Stimulated activated CD8-positive, alpha-beta memory T cell treated with anti-CD3 and anti-CD28 coated beads, Interleukin-15, amount 100 ng/mL, for 1 hour (primary cell): ENCODE measurements at regions not wholly inside any gene's neighbourhood (a gene's known extent, or its start where the extent isn't known, plus 50 kb on each side); places are given as distances from the start of the nearest gene placed in this dataset.

Experiments used
- DNase-seq: peaks from one replicate; pipeline ENCODE4 v3.0.0-alpha.2; 2020; ENCODE audit warnings: low read depth

DNA sequence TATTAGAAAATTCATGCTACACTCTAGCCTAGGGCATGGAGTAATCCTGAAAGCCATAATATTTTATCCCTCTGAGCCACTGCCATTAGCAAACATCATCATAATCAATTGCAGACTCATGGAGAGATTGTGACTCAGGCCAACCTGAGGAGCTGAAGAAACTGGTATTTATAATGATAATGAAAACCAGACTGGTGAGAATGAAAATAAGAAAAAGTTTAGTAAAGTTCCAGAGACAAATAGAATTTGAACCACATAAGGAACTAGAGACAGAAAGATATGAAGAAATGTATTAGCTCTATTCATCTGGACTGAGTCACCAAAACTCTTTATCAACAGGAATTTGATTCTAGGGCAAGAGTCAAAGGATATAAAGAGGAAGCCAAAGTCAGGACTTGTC, 158.7 kb downstream of the DRD1 start:
- no peak for DNase-seq

DNA sequence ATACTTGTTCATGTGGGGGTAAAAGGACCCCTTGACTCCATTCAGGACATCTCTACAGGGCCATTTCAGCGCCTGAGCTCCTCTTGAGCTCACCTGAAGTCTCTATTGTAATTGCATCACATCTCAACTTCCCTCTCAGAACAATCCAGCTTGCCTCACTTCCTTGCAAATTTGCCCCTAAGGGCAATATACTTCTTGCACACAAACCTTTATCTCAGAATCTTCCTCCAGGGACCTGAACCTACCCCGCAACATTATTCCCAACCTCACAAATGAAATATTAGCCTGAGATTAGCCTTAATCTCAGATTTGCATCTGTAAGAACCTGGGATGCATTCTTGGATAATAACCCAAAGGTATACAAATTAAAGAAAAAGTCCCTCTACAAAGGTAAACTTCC, 159.2 kb downstream of the DRD1 start:
- no peak for DNase-seq

DNA sequence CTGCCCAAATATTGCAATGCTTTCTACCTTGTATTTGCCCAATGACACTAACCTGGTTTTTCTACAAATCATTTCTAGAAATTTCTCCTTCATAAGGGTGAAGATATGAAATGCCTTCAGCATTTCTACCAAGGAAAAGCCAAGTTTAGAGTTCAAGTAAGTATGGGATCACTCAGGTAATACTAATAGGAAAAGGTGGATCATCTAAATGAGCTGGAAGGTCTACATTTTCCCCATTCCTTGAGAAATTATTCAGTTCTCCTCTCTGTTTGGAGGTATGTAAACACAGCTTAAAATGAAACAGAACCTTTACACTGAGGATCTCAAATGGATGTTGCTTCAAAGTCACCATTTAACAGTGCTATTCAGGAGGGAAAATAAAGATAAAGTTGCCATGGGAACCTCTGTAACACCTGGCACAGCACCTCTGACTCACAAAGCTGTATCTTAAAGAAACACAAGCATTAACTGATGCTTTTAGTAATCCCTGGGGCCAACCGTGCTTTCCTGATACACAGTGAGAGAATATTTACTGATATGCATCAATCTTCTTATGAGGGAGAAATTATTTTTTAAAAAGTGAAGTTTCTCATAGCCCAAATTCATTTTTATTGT, 161.3 kb downstream of the DRD1 start:
- DNase-seq: no peak

GRCh38 chr5:175281714-175282113, 162.3 kb downstream of the DRD1 start:
- DNase-seq: no peak

- DNase-seq: no peak
Measured at GRCh38 chr5:175281257-175281656, 162.7 kb downstream of the DRD1 start.

DNA sequence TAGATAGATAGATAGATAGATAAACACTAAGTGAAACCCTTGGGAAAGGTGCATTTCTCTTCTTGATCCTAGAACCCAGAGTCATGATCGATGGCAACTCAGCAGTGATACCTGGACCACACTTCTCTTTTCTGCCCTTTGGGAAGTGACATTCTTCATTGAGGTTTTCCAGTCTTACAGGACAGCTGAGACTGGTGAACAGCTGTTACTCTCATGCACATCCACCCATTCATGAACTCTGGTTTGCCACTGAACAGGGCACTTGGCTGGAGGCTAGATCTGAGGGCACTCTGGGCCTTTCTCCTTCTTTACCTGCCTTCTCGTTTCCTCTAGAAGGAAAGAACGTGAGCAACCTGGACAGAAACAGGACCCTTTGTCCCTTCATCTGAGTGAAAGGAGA, 164.5 kb downstream of the DRD1 start:
- no peak for DNase-seq

DNA sequence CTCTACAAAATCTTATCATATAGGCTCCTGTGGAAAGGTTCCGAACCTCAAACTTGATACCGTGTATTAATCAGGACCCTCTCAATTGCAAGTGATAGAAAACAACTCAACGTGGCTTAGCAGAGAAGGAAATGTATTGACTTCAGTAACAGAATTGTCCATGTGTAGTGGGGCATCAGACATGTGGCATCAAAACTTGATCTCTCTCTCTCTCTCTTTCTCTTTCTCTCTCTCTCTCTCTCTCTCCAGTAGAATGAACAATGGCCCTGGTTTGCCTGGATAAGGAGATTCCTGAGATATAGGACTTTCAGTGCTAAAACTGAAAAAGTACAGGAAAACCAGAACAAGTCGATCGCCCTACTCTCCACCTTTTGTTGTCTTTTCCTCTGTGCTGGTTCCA, 168.2 kb downstream of the DRD1 start:
- DNase-seq: no peak

DNA sequence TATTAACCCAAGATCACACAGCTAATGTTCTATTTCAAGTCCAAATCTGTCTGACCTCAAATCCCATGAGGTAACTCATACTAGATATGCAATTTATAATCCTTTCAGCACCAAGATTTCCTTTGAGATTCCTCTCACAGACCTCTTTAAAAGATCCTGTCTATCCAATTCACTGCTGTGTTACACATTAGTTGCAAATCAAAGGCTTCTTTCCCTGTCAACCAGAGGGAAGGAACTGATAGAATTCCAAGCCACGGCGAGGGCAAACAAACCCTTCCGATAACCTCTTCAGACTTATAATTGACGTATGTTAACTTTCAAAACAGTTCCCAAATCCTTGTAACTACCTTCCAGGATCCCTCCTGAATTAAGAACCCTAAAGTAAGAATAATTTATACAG, 168.9 kb downstream of the DRD1 start:
- DNase-seq: no peak

DNA sequence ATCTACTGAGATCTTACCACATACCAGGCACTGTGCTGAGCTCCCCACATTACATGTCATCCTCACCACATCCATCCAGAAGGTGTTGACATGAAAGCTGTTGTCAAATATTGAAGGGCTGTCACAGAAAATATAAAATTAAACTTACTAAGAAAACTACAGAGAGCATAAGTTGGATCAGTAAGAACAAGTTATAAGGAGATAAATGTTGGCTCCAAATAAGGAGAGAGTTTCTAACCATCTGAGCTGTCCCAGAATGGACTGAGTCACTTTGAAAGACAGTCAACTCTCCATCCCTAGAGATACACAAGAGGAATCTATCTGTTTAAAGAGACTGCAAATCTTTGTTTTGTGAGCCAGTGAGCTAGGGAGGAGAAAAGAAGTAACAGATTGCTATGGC, 169.8 kb downstream of the DRD1 start:
- DNase-seq: no peak

- no peak for DNase-seq
Measured at GRCh38 chr5:175264406-175264805, 179.6 kb downstream of the DRD1 start.

- no peak for DNase-seq
Measured at GRCh38 chr5:175263776-175264175, 180.2 kb downstream of the DRD1 start.

DNA sequence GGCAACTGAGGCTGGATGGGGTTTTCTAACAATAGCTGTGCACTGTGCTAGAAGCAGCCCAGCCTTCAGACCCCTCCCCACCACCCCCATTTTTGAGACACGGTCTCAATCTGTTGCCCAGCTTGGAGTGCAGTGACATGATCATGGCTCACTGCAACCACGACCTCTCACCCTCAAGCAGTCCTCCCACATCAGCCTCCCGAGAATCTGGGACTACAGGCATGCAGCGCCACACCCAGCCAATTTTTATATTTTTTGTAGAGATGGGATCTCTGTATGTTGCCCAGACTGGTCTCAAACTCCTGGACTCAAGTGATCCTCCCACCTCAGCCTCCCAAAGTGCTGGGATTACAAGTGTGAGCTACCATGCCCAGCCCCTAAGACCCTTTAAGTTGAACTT, 182.5 kb downstream of the DRD1 start:
- no peak for DNase-seq

GRCh38 chr5:175261037-175261436, 182.9 kb downstream of the DRD1 start:
- DNase-seq: no peak

DNA sequence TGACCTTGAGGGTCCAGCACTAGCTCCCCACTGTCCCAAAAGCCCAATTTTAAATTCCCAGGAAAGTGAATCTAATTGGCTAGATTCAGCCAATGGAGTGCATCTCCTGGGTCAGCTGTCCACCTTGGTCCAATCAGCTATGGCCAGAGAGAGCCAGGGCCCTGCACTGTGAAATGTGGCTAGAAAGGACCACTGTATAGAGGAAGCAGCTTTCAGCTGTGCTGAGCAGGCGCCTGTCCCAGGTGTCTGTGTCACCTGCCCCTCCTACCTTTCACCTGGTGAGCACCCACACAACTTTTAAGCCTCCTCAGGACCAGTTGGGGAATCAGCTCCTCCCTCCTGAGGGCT, 186.2 kb downstream of the DRD1 start:
- no peak for DNase-seq

DNA sequence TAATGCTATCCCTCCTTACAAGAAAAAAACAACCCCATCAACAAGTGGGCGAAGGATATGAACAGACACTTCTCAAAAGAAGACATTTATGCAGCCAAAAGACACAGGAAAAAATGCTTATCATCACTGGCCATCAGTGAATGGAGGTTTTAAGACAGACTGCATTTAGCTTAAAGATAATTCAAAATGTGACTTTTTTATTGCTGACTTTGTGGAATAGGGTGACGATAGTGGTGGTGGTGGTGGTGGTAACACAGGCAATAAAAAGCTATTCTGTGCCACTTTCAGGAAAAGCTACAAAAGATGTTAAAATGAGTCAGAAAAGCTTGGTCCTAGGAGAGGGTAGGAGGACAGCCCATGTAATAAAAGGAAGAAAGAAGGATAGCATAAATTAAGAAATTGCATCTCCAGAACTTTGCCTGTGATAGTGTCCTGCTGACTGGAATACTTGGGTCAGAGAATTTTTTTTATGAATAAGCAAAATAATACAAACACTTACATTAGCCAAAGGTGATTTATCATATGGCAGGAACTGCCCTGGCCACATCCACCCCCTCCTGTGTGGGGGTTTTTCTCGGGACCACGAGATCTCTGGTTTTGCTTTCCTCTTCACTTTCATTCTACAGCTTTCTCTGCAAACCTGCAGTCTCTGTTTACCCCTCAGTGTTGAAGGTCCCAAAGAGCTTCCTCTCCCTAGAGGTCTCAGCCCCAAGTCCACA, 186.7 kb downstream of the DRD1 start:
- DNase-seq: no peak

DNA sequence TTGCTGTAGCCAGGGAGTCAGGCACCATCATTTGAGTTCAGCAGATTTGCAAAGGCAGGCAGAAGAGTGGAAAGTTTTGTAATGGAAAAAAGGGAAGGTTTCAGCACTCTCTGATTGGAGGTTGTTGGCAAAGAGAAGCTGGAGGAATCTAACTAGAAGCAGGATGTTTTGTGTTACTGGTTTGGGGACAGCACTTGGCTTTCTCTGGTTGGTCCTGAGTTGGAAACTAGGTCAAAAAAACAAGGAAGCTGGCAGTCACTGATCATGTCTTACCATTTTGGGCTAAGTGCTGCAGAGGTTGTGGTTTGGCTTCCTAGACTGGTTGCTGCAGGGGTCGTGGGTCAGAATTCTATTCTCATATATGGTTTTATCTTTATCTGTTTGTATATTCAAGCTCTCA, 189.8 kb downstream of the DRD1 start:
- no peak for DNase-seq

GRCh38 chr5:175253597-175253996, 190.4 kb downstream of the DRD1 start:
- DNase-seq: no peak

GRCh38 chr5:175252234-175252805, 191.7 kb downstream of the DRD1 start:
- DNase-seq: no peak

GRCh38 chr5:175250426-175250825, 193.6 kb downstream of the DRD1 start:
- DNase-seq: no peak

DNA sequence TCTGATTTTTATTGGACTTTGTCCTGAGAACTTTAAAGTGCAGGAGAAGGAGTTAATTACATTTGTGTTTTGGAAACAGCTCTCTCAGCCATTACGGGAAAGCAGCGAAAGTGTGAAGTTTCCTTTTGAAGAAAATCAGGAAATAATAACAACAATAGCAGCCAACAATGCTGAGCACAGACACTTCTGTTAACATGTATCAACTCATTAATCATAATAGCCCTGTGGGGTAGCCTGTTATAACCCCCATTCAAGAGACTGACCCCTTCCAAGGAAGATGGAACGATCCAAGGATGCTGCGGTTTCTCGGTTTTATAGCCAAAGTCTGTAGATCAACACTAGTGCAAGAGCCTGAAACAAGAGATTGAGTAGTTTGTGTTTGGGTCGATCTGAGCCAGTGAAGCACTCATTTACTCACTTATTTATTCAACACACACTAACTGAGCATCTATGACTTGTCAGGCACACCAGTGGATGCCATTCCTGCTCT, 195.5 kb downstream of the DRD1 start:
- no peak for DNase-seq

DNA sequence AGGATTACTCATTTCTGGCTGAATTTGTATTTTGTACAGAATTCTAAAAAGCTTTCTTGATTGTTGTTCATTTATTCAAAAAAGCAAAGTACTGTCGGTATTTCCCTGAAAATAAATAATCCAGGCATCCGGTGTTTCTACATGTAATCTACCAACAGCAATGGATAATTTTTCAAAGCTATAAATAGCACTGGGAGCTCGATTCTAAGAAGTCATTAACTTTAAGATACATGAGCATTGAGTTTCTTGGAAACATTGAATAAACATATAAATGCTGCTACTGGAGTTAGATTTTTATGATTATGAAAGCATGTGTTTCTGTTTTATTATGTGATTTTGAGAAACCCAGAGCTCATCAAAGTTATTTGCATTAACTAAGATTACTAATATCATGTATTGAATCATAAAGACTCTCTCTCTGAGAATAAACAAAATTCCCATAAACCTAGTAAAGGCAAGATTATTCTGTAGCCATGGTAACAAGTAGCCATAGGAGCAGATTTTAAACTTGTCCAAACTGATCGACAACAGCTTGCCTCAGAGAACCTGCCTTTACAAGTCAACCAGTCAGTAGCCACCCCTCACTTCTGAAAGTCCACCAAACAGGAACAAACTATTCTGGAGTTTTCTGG, 197.0 kb downstream of the DRD1 start:
- no peak for DNase-seq

DNA sequence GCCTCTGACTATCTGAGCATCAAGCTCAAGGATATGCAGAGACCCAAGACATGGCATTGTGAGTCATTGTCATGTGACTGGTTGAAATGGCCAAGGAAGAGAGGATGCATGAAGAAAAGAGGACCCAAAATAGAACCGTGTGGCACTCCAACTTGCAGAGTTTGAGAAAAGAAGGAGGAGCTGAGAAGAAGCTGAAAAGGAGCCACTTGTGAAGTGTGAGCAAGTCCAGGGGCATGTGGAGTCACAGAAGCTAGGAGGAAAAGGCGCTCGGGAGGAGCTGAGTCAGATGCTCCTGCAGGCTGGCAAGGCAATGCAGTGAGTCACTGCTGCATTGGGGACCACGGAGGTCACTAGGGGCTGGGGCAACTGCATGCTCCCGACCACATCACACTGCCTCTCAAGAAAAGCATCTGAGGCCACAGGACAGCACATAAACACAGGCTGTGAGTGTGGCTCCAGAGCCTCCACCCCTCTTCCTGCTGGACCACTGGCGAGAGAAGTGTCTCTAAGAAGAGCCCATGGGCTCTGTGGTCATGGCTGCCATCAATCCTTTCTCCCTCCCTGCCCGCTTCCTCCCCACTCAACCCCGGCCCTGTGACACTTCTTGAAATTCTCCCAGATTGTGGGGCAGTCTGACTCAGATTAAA, 197.6 kb downstream of the DRD1 start:
- no peak for DNase-seq

GRCh38 chr5:175243441-175243840, 200.5 kb downstream of the DRD1 start:
- DNase-seq: no peak
